ENCODE measurements at regions not wholly inside any gene's neighbourhood (a gene's known extent, or its start where the extent isn't known, plus 50 kb on each side); places are given as distances from the start of the nearest gene placed in this dataset.

GRCh38 chr9:75592586-75592985, 297.9 kb upstream of the PCSK5 start:
- DNase-seq (ENCODE audit: low spot score) = no peak
- TF ChIP-seq CTCF (conservative IDR thresholded peaks at IDR 0.05; ENCODE audit: low read depth) = no peak
- ChIA-PET POLR2A (ENCODE audit: low non-redundant PET) (no interaction called here), CTCF (no interaction called here)
- H3K27ac ChIP-seq = no peak overlapping the region

- DNase-seq (ENCODE audit: low spot score) = no peak
- POLR2A ChIA-PET (ENCODE audit: low non-redundant PET) = no interaction called here
- TF ChIP-seq CTCF (conservative IDR thresholded peaks at IDR 0.05; ENCODE audit: low read depth) = no peak
- CTCF ChIA-PET = no interaction called here
- no peak overlapping the region for H3K27ac ChIP-seq
Measured at GRCh38 chr9:75593920-75594319, 296.6 kb upstream of the PCSK5 start.

- no peak for DNase-seq (ENCODE audit: low spot score)
- CTCF ChIA-PET = no interaction called here
- POLR2A ChIA-PET (ENCODE audit: low non-redundant PET) = no interaction called here
- no peak overlapping the region for H3K27ac ChIP-seq
- TF ChIP-seq CTCF (conservative IDR thresholded peaks at IDR 0.05; ENCODE audit: low read depth) = no peak
Measured at GRCh38 chr9:75599126-75599525, 291.3 kb upstream of the PCSK5 start.

GRCh38 chr9:75601280-75601679, 289.2 kb upstream of the PCSK5 start:
- DNase-seq (ENCODE audit: low spot score) = no peak
- POLR2A ChIA-PET (ENCODE audit: low non-redundant PET) = no interaction called here
- H3K27ac ChIP-seq = no peak overlapping the region
- TF ChIP-seq CTCF (conservative IDR thresholded peaks at IDR 0.05; ENCODE audit: low read depth) = no peak
- CTCF ChIA-PET = no interaction called here

GRCh38 chr9:75602060-75602459, 288.4 kb upstream of the PCSK5 start:
- H3K27ac ChIP-seq = no peak overlapping the region
- no peak for DNase-seq (ENCODE audit: low spot score)
- CTCF ChIA-PET = no interaction called here
- TF ChIP-seq CTCF (conservative IDR thresholded peaks at IDR 0.05; ENCODE audit: low read depth) = no peak
- POLR2A ChIA-PET (ENCODE audit: low non-redundant PET) = no interaction called here

GRCh38 chr9:75604661-75605060, 285.8 kb upstream of the PCSK5 start:
- POLR2A ChIA-PET (ENCODE audit: low non-redundant PET) = no interaction called here
- TF ChIP-seq CTCF (conservative IDR thresholded peaks at IDR 0.05; ENCODE audit: low read depth) = no peak
- CTCF ChIA-PET = no interaction called here
- no peak overlapping the region for H3K27ac ChIP-seq
- DNase-seq (ENCODE audit: low spot score) = no peak

- DNase-seq (ENCODE audit: low spot score) = no peak
- POLR2A ChIA-PET (ENCODE audit: low non-redundant PET) = no interaction called here
- H3K27ac ChIP-seq = no peak overlapping the region
- TF ChIP-seq CTCF (conservative IDR thresholded peaks at IDR 0.05; ENCODE audit: low read depth) = no peak
- CTCF ChIA-PET = no interaction called here
Measured at GRCh38 chr9:75607521-75607920, 283.0 kb upstream of the PCSK5 start.

All from RWPE1 (cell line).